SU-DHL-6 (cell line): ENCODE measurements at regions not wholly inside any gene's neighbourhood (a gene's known extent, or its start where the extent isn't known, plus 50 kb on each side); places are given as distances from the start of the nearest gene placed in this dataset.

ENCODE experiments used
- EZH2phosphoT487 ChIP-seq: fragments of 200-600 bp; sonication (generic), shearing (Covaris generic); conservative IDR thresholded peaks from 2 replicates; pipeline ENCODE4 v1.6.1; 2018; ENCODE audit warnings: mild to moderate bottlenecking, antibody characterized with exemption, low read length, moderate library complexity, mixed read lengths
- TF ChIP-seq, protein P1 (sequence below): fragments of 200-600 bp; sonication (generic); IDR thresholded peaks from one replicate; pipeline ENCODE4 v1.5.1; 2017; ENCODE audit warnings: antibody characterized with exemption, mild to moderate bottlenecking, low read length, moderate library complexity; ENCODE audit not compliant: insufficient read depth, poor library complexity, severe bottlenecking

GRCh38 chr12:63206909-63207308, 55.9 kb upstream of the AVPR1A start:
- TF ChIP-seq, protein P1, sequence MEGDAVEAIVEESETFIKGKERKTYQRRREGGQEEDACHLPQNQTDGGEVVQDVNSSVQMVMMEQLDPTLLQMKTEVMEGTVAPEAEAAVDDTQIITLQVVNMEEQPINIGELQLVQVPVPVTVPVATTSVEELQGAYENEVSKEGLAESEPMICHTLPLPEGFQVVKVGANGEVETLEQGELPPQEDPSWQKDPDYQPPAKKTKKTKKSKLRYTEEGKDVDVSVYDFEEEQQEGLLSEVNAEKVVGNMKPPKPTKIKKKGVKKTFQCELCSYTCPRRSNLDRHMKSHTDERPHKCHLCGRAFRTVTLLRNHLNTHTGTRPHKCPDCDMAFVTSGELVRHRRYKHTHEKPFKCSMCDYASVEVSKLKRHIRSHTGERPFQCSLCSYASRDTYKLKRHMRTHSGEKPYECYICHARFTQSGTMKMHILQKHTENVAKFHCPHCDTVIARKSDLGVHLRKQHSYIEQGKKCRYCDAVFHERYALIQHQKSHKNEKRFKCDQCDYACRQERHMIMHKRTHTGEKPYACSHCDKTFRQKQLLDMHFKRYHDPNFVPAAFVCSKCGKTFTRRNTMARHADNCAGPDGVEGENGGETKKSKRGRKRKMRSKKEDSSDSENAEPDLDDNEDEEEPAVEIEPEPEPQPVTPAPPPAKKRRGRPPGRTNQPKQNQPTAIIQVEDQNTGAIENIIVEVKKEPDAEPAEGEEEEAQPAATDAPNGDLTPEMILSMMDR = no peak
- TF ChIP-seq EZH2phosphoT487 = no peak
